Fibroblast of the aortic adventitia (primary cell): ENCODE measurements at regions not wholly inside any gene's neighbourhood (a gene's known extent, or its start where the extent isn't known, plus 50 kb on each side); places are given as distances from the start of the nearest gene placed in this dataset.
A peak's percentile ranks its signal among the peaks of the same experiment; 100 is the strongest.

Experiments
- DNase-seq: peaks from one replicate; pipeline ENCODE4 v3.0.0-alpha.2; 2010; ENCODE audit warnings: low read depth
- H3K4me3 ChIP-seq: 2 replicates; pipeline ENCODE4 v1.5.1; 2011; ENCODE audit warnings: low read depth, mild to moderate bottlenecking, control low read depth, low read length, moderate library complexity
- CTCF ChIP-seq: IDR thresholded peaks from 2 replicates; pipeline ENCODE4 v1.5.1; 2011; ENCODE audit warnings: mild to moderate bottlenecking, low read length, control low read depth, inconsistent platforms; ENCODE audit not compliant: insufficient read depth

- H3K4me3 ChIP-seq, result no peak overlapping the region
- DNase-seq, result no peak
- peak; percentile 18 for TF ChIP-seq CTCF
These were observed 145.5 kb upstream of the RPS6KA2 start for GRCh38 chr6:166772518-166772917.

GRCh38 chr6:166771701-166772100, 144.7 kb upstream of the RPS6KA2 start:
- no peak for TF ChIP-seq CTCF
- no peak for DNase-seq
- H3K4me3 ChIP-seq, result no peak overlapping the region

GRCh38 chr6:166770216-166771116, 143.4 kb upstream of the RPS6KA2 start:
- peak; percentile 38 for TF ChIP-seq CTCF
- DNase-seq, result no peak
- H3K4me3 ChIP-seq, result no peak overlapping the region

- H3K4me3 ChIP-seq, result no peak overlapping the region
- no peak for TF ChIP-seq CTCF
- DNase-seq, result no peak
These were observed 142.6 kb upstream of the RPS6KA2 start for GRCh38 chr6:166769648-166770047.

- DNase-seq, result no peak
- no peak overlapping the region for H3K4me3 ChIP-seq
- TF ChIP-seq CTCF, result no peak
These were observed 141.7 kb upstream of the RPS6KA2 start for GRCh38 chr6:166768761-166769160.

- TF ChIP-seq CTCF, result no peak
These were observed 140.2 kb upstream of the RPS6KA2 start for GRCh38 chr6:166767230-166767629.

More at GRCh38 chr6:166767230-166767629, 140.2 kb upstream of the RPS6KA2 start:
- H3K4me3 ChIP-seq, result no peak overlapping the region
- DNase-seq, result no peak
